Sigmoid colon (tissue), 6 donors: ENCODE measurements at regions not wholly inside any gene's neighbourhood (a gene's known extent, or its start where the extent isn't known, plus 50 kb on each side); places are given as distances from the start of the nearest gene placed in this dataset.

Experiments
- DNase-seq: peaks from one replicate; pipeline ENCODE4 v3.0.0-alpha.2; 2019
- H3K27ac ChIP-seq, 4 donors: fragments of 200-600 bp; sonication (generic); one replicate each; pipeline ENCODE4 v1.5.1; 2016 to 2019; ENCODE audit warnings: mild to moderate bottlenecking in 1 of 4
- H3K27me3 ChIP-seq, 3 donors: fragments of 200-600 bp; sonication (generic); one replicate each; pipeline ENCODE4 v1.5.1; 2019; ENCODE audit warnings: mild to moderate bottlenecking in 1 of 3
- H3K36me3 ChIP-seq, 4 donors: fragments of 200-600 bp; sonication (generic); one replicate each; pipeline ENCODE4 v1.5.1; 2016 to 2019
- H3K4me1 ChIP-seq, 4 donors: fragments of 200-600 bp; sonication (generic); one replicate each; pipeline ENCODE4 v1.5.1; 2017 to 2019
- H3K4me3 ChIP-seq, 4 donors: fragments of 200-600 bp; sonication (generic); one replicate each; pipeline ENCODE4 v1.5.1; 2017 to 2019; ENCODE audit warnings: mild to moderate bottlenecking in 2 of 4, moderate library complexity in 1 of 4
- H3K9me3 ChIP-seq, 4 donors: fragments of 200-600 bp in 3 of 4; sonication (generic) in 3 of 4; one replicate each; pipeline versions ENCODE4 v1.5.1 to v1.6.1; 2013 to 2019
- CTCF ChIP-seq, 4 experiments: fragments of 450-650 bp in 3 of 4; fragments of 200-600 bp in 1 of 4; IDR thresholded peaks; one replicate each; pipeline ENCODE4 v1.5.1; 2016 to 2019; ENCODE audit warnings: antibody characterized with exemption in 4 of 4, mild to moderate bottlenecking in 3 of 4, moderate library complexity in 2 of 4
- EP300 ChIP-seq, 4 donors: sonication (generic); formaldehyde crosslinking; IDR thresholded peaks; one replicate each; pipeline ENCODE4 v1.6.1; 2017; ENCODE audit warnings: antibody characterized with exemption in 4 of 4
- POLR2A ChIP-seq, 2 donors: fragments of 450-650 bp; IDR thresholded peaks; one replicate each; pipeline ENCODE4 v1.6.1; 2016; ENCODE audit warnings: antibody characterized with exemption in 2 of 2, mild to moderate bottlenecking in 2 of 2, moderate library complexity in 2 of 2
- POLR2AphosphoS5 ChIP-seq, 4 donors: sonication (generic); formaldehyde crosslinking; IDR thresholded peaks; one replicate each; pipeline ENCODE4 v1.6.1; 2017; ENCODE audit warnings: antibody characterized with exemption in 4 of 4
- WGBS, 2 donors: extraction: QIAGEN DNeasy Blood & Tissue Kit; methylation state at CpG; one replicate each; pipeline ENCODE4 v1.1.7; 2013; 5-methylcytosine and 5-hydroxymethylcytosine counted together
- intact Hi-C: fragments of 100-400 bp; cut with DNase I; formaldehyde crosslinking; loops from one replicate; pipeline ENCODE4 v1.15.1; 2023
- donor health status: healthy with polysubstance abuse.
- donor health status: healthy.

GRCh38 chr2:71757351-71757750 lies 304.0 kb downstream of the DYSF start:
- DNase-seq = no peak
- Histone ChIP-seq H3K9me3 (no peaks in the 10 kb centered on the region), H3K4me3 (no peak overlapping the region), H3K4me1 (no peaks in the 10 kb centered on the region), H3K27ac (no peak overlapping the region), H3K36me3 (no peaks in the 10 kb centered on the region), H3K27me3 (no peaks in the 10 kb centered on the region)
- 45 to 68% methylated on average over 9 of the region's 9 CpGs for WGBS, 2 donors
- intact Hi-C loops = no loop called here
- TF ChIP-seq EP300 (IDR thresholded peaks at IDR 0.05) (no peak), POLR2AphosphoS5 (IDR thresholded peaks at IDR 0.05) (no peak), CTCF (IDR thresholded peaks at IDR 0.05) (no peak), POLR2A (IDR thresholded peaks at IDR 0.05) (no peak)

GRCh38 chr2:71756280-71756906 lies 303.0 kb downstream of the DYSF start:
- WGBS, 2 donors = 66 to 67% methylated on average over 4 of the region's 4 CpGs
- Histone ChIP-seq H3K9me3 (peaks cover 0 to 3% (median 0%) of the 10 kb centered on the region in 4 donors), H3K27me3 (no peaks in the 10 kb centered on the region), H3K4me1 (no peaks in the 10 kb centered on the region), H3K27ac (no peak overlapping the region), H3K36me3 (no peaks in the 10 kb centered on the region), H3K4me3 (no peak overlapping the region)
- intact Hi-C loops = no loop called here
- TF ChIP-seq POLR2A (IDR thresholded peaks at IDR 0.05) (no peak), EP300 (IDR thresholded peaks at IDR 0.05) (no peak), CTCF (IDR thresholded peaks at IDR 0.05) (no peak), POLR2AphosphoS5 (IDR thresholded peaks at IDR 0.05) (no peak)
- DNase-seq = no peak

GRCh38 chr2:71751590-71751989 lies 298.2 kb downstream of the DYSF start:
- H3K27me3 ChIP-seq = no peaks in the 10 kb centered on the region
- H3K36me3 ChIP-seq = no peaks in the 10 kb centered on the region
- intact Hi-C loops = no loop called here
- no peak overlapping the region for H3K4me3 ChIP-seq
- H3K4me1 ChIP-seq = peaks cover 0 to 47% (median 41%) of the 10 kb centered on the region in 4 donors
- H3K9me3 ChIP-seq = peaks cover 0 to 3% (median 0%) of the 10 kb centered on the region in 4 donors
- H3K27ac ChIP-seq = no peak overlapping the region
- no peak for TF ChIP-seq POLR2AphosphoS5 (IDR thresholded peaks at IDR 0.05)
- no peak for TF ChIP-seq POLR2A (IDR thresholded peaks at IDR 0.05)
- TF ChIP-seq EP300 (IDR thresholded peaks at IDR 0.05) = no peak
- no peak for TF ChIP-seq CTCF (IDR thresholded peaks at IDR 0.05)
- no peak for DNase-seq

GRCh38 chr2:71749671-71750101 lies 296.3 kb downstream of the DYSF start:
- Histone ChIP-seq H3K27ac (peak overlapping the region in 3 of 4 donors; percentile 17 to 74 (median 38)), H3K9me3 (peaks cover 0 to 3% (median 0%) of the 10 kb centered on the region in 4 donors), H3K36me3 (no peaks in the 10 kb centered on the region), H3K27me3 (no peaks in the 10 kb centered on the region), H3K4me1 (peaks cover 0 to 59% (median 51%) of the 10 kb centered on the region in 4 donors), H3K4me3 (no peak overlapping the region)
- intact Hi-C loops = loop anchor here (10.0 kb wide), 1 partner anchor 85 kb away; no protein-coding TSS in a partner anchor
- TF ChIP-seq POLR2AphosphoS5 (IDR thresholded peaks at IDR 0.05) (peak; percentile 40 to 78 (median 66)), EP300 (IDR thresholded peaks at IDR 0.05) (no peak), CTCF (IDR thresholded peaks at IDR 0.05) (no peak)
- 51 to 68% methylated on average over 3 of the region's 3 CpGs for WGBS, 2 donors
- DNase-seq = no peak
